Spinal cord (tissue), 9 donors: ENCODE measurements at regions not wholly inside any gene's neighbourhood (a gene's known extent, or its start where the extent isn't known, plus 50 kb on each side); places are given as distances from the start of the nearest gene placed in this dataset.

Source experiments
- DNase-seq, 6 donors: peaks; one replicate each; pipeline versions ENCODE4 v3.0.0 to v3.0.0-alpha.2; 2013 to 2015; ENCODE audit warnings: low spot score in 6 of 6, low read depth in 4 of 6
- H3K27ac ChIP-seq: one replicate; pipeline ENCODE4 v1.5.1; 2013; ENCODE audit warnings: low read depth, low read length, control low read depth
- H3K27me3 ChIP-seq: one replicate; pipeline ENCODE4 v1.6.1; 2013; ENCODE audit warnings: low read length; ENCODE audit not compliant: control insufficient read depth, insufficient read depth
- H3K36me3 ChIP-seq: one replicate; pipeline ENCODE4 v1.6.1; 2013; ENCODE audit warnings: low read length; ENCODE audit not compliant: control insufficient read depth, insufficient read depth
- H3K4me1 ChIP-seq: one replicate; pipeline ENCODE4 v1.6.1; 2013; ENCODE audit warnings: low read length; ENCODE audit not compliant: control insufficient read depth, insufficient read depth
- H3K4me3 ChIP-seq: one replicate; pipeline ENCODE4 v1.5.1; 2013; ENCODE audit warnings: low read depth, low read length, control low read depth
- H3K9me3 ChIP-seq: one replicate; pipeline ENCODE4 v1.6.1; 2013; ENCODE audit warnings: low read length; ENCODE audit not compliant: control insufficient read depth, insufficient read depth
- WGBS: methylation state at CpG from one replicate; pipeline ENCODE4 v1.1.5; 2013; ENCODE audit warnings: missing lambda C conversion rate; ENCODE audit not compliant: insufficient coverage; 5-methylcytosine and 5-hydroxymethylcytosine counted together
- donor health status: healthy.

DNA sequence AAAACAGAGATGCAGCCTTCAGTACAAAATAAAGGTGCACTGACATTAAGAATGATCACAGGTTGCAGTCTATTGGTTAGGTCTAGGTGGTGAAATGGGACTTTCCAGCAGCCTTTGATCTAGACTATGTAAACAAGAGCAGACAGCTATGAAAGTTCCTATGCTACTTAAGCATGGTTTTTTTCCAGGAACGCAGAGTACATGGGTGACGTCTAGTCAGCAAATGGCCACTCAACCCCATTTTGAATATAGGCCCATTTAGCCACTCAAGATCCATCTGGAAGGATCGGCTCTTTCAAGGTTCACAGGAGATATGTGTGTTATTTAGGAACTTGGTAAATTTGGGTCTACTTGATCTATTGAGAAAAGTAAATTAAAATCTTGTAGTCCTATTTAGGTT lies 1424.6 kb upstream of the LRRTM3 start:
- Histone ChIP-seq H3K4me1 (no peaks in the 10 kb centered on the region), H3K9me3 (no peaks in the 10 kb centered on the region), H3K4me3 (no peak overlapping the region), H3K36me3 (no peaks in the 10 kb centered on the region), H3K27ac (no peak overlapping the region), H3K27me3 (no peaks in the 10 kb centered on the region)
- no peak for DNase-seq
- WGBS = no CpG with 5 or more reads among the region's 3 CpGs

DNA sequence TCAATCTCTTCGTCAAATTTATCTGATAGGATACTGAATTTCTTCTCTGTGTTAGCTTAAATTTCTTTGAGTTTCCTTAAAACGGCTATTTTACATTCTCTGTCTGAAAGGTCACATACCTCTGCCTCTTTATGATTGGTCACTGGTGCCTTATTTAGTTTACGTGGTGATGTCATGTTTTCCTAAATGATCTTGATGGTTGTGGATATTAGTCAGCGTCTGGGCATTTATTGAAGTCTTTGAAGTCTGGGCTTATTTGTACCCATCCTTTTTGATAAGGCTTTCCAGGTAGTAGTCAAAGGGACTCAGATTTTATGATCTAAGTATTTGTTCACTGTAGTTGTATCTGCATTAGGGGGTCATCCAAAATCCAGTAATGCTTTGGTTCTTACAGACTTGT lies 1407.5 kb upstream of the LRRTM3 start:
- H3K36me3 ChIP-seq = no peaks in the 10 kb centered on the region
- H3K4me3 ChIP-seq = no peak overlapping the region
- H3K4me1 ChIP-seq = no peaks in the 10 kb centered on the region
- no peaks in the 10 kb centered on the region for H3K27me3 ChIP-seq
- H3K27ac ChIP-seq = no peak overlapping the region
- H3K9me3 ChIP-seq = no peaks in the 10 kb centered on the region
- WGBS = 90% methylated on average over 2 of the region's 4 CpGs
- no peak for DNase-seq

DNA sequence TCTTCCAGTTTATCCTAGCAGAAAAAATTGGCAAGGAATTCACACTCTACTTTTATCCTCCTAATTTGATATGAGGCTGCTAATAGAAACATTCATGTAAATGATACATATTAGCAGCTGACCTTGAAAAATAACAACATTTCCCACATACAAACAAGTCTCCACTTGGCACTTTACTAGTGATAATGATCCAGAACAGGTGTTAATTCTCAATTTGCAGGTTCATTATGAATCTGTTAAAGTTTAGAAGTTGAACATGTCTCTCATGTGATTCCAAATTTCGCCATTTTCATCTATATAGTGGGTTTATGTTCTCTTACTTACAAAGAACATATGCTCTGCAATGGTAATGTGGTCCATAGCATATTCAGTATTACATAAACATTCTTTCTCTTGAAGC lies 1396.8 kb upstream of the LRRTM3 start:
- Histone ChIP-seq H3K27me3 (no peaks in the 10 kb centered on the region), H3K27ac (no peak overlapping the region), H3K9me3 (no peaks in the 10 kb centered on the region), H3K36me3 (no peaks in the 10 kb centered on the region), H3K4me1 (no peaks in the 10 kb centered on the region), H3K4me3 (no peak overlapping the region)
- no CpG with 5 or more reads among the region's 1 CpG for WGBS
- DNase-seq = peak in 1 of 6 donors; percentile 61

DNA sequence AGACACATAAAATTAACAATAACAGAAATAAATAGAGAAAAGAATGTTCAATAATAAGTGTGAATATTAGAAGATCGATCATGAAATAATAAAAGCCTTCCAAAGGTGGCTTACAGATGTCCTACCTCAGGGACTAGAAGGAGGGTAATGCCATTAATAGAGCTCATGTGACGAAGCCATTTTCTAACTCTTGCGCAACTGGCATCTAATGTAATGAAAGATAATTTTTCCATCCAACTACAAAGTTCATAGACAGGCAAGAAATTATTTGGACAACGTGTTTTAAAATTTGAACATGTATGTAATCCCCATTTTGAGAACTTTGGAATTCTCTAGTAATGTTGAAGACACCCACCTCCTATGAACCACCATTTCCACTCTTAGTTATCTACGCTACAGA lies 1394.3 kb upstream of the LRRTM3 start:
- no peaks in the 10 kb centered on the region for H3K9me3 ChIP-seq
- H3K4me3 ChIP-seq = no peak overlapping the region
- H3K27me3 ChIP-seq = no peaks in the 10 kb centered on the region
- DNase-seq = no peak
- no peak overlapping the region for H3K27ac ChIP-seq
- no peaks in the 10 kb centered on the region for H3K4me1 ChIP-seq
- WGBS = no CpG with 5 or more reads among the region's 5 CpGs
- H3K36me3 ChIP-seq = no peaks in the 10 kb centered on the region

DNA sequence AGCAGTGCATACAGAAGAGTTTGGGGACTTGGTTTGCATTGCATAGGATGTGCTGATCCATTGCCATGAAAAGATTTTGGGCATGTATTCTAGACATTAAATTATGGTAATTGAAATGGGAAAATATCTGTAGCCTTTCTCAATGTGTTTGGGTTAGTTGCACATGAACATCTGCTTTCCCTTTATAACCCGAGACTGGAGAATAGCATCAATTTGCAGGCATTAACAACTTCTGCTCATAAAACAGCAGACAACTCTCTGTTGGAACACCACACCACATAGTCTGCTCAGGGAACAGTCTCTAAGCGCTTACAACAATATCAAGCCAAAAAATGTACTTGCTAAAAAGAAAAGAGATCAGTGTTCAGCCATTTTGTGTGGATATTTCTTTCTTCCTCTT lies 1391.1 kb upstream of the LRRTM3 start:
- Histone ChIP-seq H3K9me3 (peaks cover 4% of the 10 kb centered on the region), H3K27ac (no peak overlapping the region), H3K36me3 (no peaks in the 10 kb centered on the region), H3K27me3 (no peaks in the 10 kb centered on the region), H3K4me3 (no peak overlapping the region), H3K4me1 (no peaks in the 10 kb centered on the region)
- no CpG with 5 or more reads among the region's 2 CpGs for WGBS
- DNase-seq = peak in 4 of 6 donors; percentile 5 to 86 (median 31)

DNA sequence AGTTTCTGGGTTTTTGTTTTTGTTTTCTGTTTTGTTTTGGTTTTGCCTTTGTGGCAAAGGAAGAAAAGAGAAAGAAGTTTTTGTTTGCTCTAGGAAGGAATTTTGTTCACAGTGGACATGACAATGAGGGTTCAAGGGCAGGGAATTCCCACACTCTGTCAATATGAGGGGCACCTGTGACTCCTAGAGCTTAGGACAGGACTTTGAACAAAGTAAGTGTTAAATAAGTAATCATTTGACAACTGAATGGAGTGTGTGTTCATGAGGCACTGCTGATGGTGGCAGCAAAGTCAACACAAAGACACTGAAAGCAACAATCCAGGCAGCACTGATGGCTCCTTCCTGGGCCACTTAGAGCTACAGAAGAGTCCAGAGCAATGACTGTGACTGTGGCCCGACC lies 1381.1 kb upstream of the LRRTM3 start:
- Histone ChIP-seq H3K27ac (no peak overlapping the region), H3K9me3 (no peaks in the 10 kb centered on the region), H3K4me1 (no peaks in the 10 kb centered on the region), H3K4me3 (no peak overlapping the region), H3K36me3 (no peaks in the 10 kb centered on the region), H3K27me3 (no peaks in the 10 kb centered on the region)
- no peak for DNase-seq
- WGBS = 75% methylated on average over 1 of the region's 1 CpG

DNA sequence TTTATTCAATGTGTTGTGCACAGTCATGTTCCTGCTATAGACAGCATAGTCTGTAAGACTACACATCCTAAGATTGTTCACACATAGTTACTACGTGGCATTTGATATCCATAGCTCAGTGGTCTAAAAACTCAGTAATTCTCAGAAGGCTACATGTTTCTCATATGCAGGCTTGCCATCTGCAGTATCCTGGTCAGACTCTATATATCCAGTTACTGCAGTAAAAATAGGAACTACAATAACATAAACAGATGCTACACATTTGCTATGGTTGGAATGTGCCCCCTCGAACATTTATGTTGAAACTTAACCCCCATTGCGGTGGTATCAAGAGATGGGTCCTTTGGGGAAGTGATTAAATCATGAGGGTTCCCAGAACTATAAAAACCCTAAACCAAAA lies 1377.8 kb upstream of the LRRTM3 start:
- Histone ChIP-seq H3K4me1 (no peaks in the 10 kb centered on the region), H3K36me3 (no peaks in the 10 kb centered on the region), H3K9me3 (no peaks in the 10 kb centered on the region), H3K4me3 (no peak overlapping the region), H3K27ac (no peak overlapping the region), H3K27me3 (no peaks in the 10 kb centered on the region)
- no peak for DNase-seq
- WGBS = no CpG with 5 or more reads among the region's 3 CpGs

DNA sequence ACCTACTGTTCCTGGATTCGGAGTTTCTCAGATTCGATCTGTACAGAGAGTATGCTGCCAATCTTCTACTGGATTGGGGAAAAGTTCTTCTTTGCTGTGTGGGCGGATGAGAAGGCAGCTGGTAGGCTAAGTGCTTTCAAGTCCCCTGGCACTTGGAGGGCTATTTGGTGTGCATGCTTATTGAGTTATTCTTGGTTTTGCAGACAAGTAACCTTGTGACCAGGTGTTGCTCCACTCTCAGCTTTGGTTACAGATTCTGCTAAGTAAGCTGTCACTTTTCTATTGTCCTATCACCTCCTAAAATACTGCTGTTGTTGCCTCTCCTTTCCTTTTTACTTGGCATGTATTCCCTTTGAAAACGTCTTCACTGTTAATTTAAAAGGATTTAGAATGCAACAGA lies 1375.1 kb upstream of the LRRTM3 start:
- DNase-seq = no peak
- no CpG with 5 or more reads among the region's 4 CpGs for WGBS

DNA sequence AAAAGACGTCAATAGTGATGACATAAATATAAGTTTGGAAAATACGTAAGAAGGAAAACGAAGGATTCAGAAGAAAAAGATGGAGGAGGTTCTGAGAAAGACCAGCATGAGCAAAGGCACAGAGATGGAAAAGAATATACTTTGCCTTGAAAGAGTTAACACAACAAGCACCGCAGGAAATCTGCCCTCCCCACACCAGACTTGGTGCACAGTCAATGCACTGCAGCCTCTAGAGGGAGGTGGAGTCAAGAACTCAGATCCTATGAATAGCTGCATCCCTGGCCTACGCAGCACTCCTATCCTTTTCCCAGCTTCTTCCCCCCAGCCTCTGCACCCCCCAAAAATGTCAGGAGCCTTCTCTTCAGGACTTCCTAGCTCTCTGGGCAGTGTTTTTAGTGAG lies 1370.6 kb upstream of the LRRTM3 start:
- no peaks in the 10 kb centered on the region for H3K27me3 ChIP-seq
- H3K4me3 ChIP-seq = no peak overlapping the region
- no peaks in the 10 kb centered on the region for H3K36me3 ChIP-seq
- no CpG with 5 or more reads among the region's 5 CpGs for WGBS
- no peak overlapping the region for H3K27ac ChIP-seq
- no peaks in the 10 kb centered on the region for H3K9me3 ChIP-seq
- no peak for DNase-seq
- H3K4me1 ChIP-seq = no peaks in the 10 kb centered on the region

More for the DNA sequence above, 1375.1 kb upstream of the LRRTM3 start:
- H3K4me1 ChIP-seq = no peaks in the 10 kb centered on the region
- H3K4me3 ChIP-seq = no peak overlapping the region
- H3K9me3 ChIP-seq = no peaks in the 10 kb centered on the region
- no peaks in the 10 kb centered on the region for H3K36me3 ChIP-seq
- no peak overlapping the region for H3K27ac ChIP-seq
- H3K27me3 ChIP-seq = no peaks in the 10 kb centered on the region

DNA sequence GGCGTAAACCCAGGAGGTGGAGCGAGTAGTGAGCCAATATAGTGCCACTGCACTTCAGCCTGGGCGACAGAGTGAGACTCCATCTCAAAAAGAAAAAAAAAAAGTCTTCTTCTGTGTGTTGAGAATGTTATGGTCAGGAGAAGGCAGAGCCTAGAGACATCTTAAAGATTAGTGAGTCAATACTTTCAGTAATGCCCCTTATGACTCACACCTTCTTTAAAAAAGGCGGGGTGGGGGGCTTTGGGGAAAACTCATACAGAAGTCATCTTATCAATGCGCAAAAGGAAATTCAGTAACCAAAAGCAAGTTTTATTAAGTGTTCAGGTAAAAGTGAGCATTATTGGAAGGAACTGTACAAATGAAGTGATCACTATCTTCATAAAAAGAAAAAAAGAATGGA lies 1369.8 kb upstream of the LRRTM3 start:
- WGBS = 100% methylated on average over 2 of the region's 5 CpGs
- H3K4me1 ChIP-seq = no peaks in the 10 kb centered on the region
- H3K4me3 ChIP-seq = no peak overlapping the region

More for the DNA sequence above, 1369.8 kb upstream of the LRRTM3 start:
- Histone ChIP-seq H3K27me3 (no peaks in the 10 kb centered on the region), H3K36me3 (no peaks in the 10 kb centered on the region), H3K9me3 (no peaks in the 10 kb centered on the region), H3K27ac (no peak overlapping the region)
- DNase-seq = no peak
